HCT116 (cell line): ENCODE measurements at regions not wholly inside any gene's neighbourhood (a gene's known extent, or its start where the extent isn't known, plus 50 kb on each side); places are given as distances from the start of the nearest gene placed in this dataset.

Experiments used
- ATAC-seq: fragments of 200-7000 bp; cut with Tn5 transposase; 2 replicates; pipeline ENCODE4 v1.9.1; 2020; ENCODE audit warnings: mild to moderate bottlenecking, moderate library complexity
- BruUV-seq: library from RNA; stranded (reverse); fragments of 400-500 nt; replicated peaks from 2 replicates; lab custom pipeline; 2021; lab: Mats Ljungman, UMichigan
- CTCF ChIA-PET: fragments of 300-600 bp; sonication (Branson Sonifier 250); formaldehyde crosslinking; loops from one replicate; lab custom pipeline; 2021; ENCODE audit warnings: antibody characterized with exemption; lab: Charles Lee
- POLR2A ChIA-PET: fragments of 300-600, 350-600 bp; sonication (Branson Sonifier 250); formaldehyde crosslinking; loops from one replicate; lab custom pipeline; 2021; ENCODE audit warnings: antibody characterized with exemption; lab: Charles Lee
- RAD21 ChIA-PET, 2 experiments: fragments of 300-600 bp; sonication (Branson Sonifier 250); formaldehyde crosslinking; loops; one replicate each; lab custom pipeline; 2023; ENCODE audit warnings: low total read pairs in 2 of 2; ENCODE audit not compliant: uncharacterized antibody in 2 of 2, unreplicated experiment in 2 of 2, low non-redundant PET in 1 of 2; lab: Charles Lee
- DNase-seq: peaks from one replicate; pipeline ENCODE4 v3.0.0-alpha.2; 2010; ENCODE audit warnings: low read depth, low spot score
- H2AFZ ChIP-seq: fragments of 200-600 bp; shearing (Covaris generic), sonication (generic); 2 replicates; pipeline ENCODE4 v1.6.1; 2017; ENCODE audit warnings: low read depth, mixed run types, mixed read lengths, antibody characterized with exemption, low read length; ENCODE audit not compliant: poor library complexity, severe bottlenecking
- H3K27ac ChIP-seq: 2 replicates; pipeline ENCODE4 v1.5.1; 2012; ENCODE audit warnings: low read depth, low read length
- H3K27me3 ChIP-seq: fragments of 200-600 bp; sonication (generic); 2 replicates; pipeline ENCODE4 v1.6.1; 2016; ENCODE audit warnings: mixed run types, low read length, mixed read lengths; ENCODE audit not compliant: insufficient read depth
- H3K36me3 ChIP-seq, 2 experiments: fragments of 200-500 bp in 1 of 2; fragments of 200-600 bp in 1 of 2; sonication (Bioruptor generic) in 1 of 2; sonication (generic) in 1 of 2; 2 replicates each; pipeline versions ENCODE4 v1.5.1 to v1.6.1; 2014 to 2016; ENCODE audit warnings: low read length in 2 of 2, inconsistent platforms in 1 of 2, mixed read lengths in 1 of 2, mixed run types in 1 of 2; ENCODE audit not compliant: insufficient read depth in 2 of 2, control insufficient read depth in 1 of 2
- H3K4me1 ChIP-seq, 2 experiments: fragments of 200-600 bp in 1 of 2; sonication (generic) in 1 of 2; 2 replicates each; pipeline versions ENCODE4 v1.5.1 to v1.6.1; 2012 to 2017; ENCODE audit warnings: low read length in 2 of 2, inconsistent platforms in 1 of 2, mild to moderate bottlenecking in 1 of 2, mixed read lengths in 1 of 2, mixed run types in 1 of 2, moderate library complexity in 1 of 2; ENCODE audit not compliant: insufficient read depth in 2 of 2, control insufficient read depth in 1 of 2
- H3K4me2 ChIP-seq: fragments of 200-600 bp; sonication (generic); 2 replicates; pipeline ENCODE4 v1.6.1; 2017; ENCODE audit warnings: mixed run types, low read length, mixed read lengths
- H3K4me3 ChIP-seq, 2 experiments: fragments of 200-600 bp in 1 of 2; sonication (generic) in 1 of 2; replicated peaks in 1 of 2; 2 replicates each; pipeline ENCODE4 v1.5.1; 2011 to 2016; ENCODE audit warnings: low read length in 2 of 2, control low read depth in 1 of 2, low read depth in 1 of 2, mild to moderate bottlenecking in 1 of 2, mixed read lengths in 1 of 2, mixed run types in 1 of 2
- H3K79me2 ChIP-seq: fragments of 200-600 bp; sonication (generic); 2 replicates; pipeline ENCODE4 v1.6.1; 2017; ENCODE audit warnings: mild to moderate bottlenecking, mixed run types, low read length, moderate library complexity, mixed read lengths; ENCODE audit not compliant: insufficient read depth
- H3K9ac ChIP-seq: fragments of 200-600 bp; sonication (generic); 2 replicates; pipeline ENCODE4 v1.6.1; 2016; ENCODE audit warnings: low read length, mixed read lengths
- H3K9me2 ChIP-seq: fragments of 200-600 bp; sonication (generic), shearing (Covaris generic); 2 replicates; pipeline ENCODE4 v1.6.1; 2017; ENCODE audit warnings: mixed run types, mild to moderate bottlenecking, moderate library complexity; ENCODE audit not compliant: insufficient read depth
- H3K9me3 ChIP-seq, 2 experiments: fragments of 200-500 bp in 1 of 2; fragments of 200-600 bp in 1 of 2; sonication (Bioruptor generic) in 1 of 2; sonication (generic) in 1 of 2; 2 replicates each; pipeline ENCODE4 v1.6.1; 2014 to 2017; ENCODE audit warnings: low read length in 2 of 2, mixed read lengths in 2 of 2, inconsistent platforms in 1 of 2, low read depth in 1 of 2, mild to moderate bottlenecking in 1 of 2, mixed run types in 1 of 2, moderate library complexity in 1 of 2; ENCODE audit not compliant: control insufficient read depth in 1 of 2, insufficient read depth in 1 of 2
- H4K20me1 ChIP-seq: fragments of 200-600 bp; sonication (generic), shearing (Covaris generic); 2 replicates; pipeline ENCODE4 v1.6.1; 2017; ENCODE audit warnings: mixed run types, mild to moderate bottlenecking, moderate library complexity; ENCODE audit not compliant: insufficient read depth
- CBX3 ChIP-seq: IDR thresholded peaks from 2 replicates; pipeline ENCODE4 v1.6.1; 2012; ENCODE audit warnings: low read depth
- CEBPB ChIP-seq: IDR thresholded peaks from 2 replicates; pipeline ENCODE4 v1.6.1; 2012; ENCODE audit warnings: low read depth
- EGR1 ChIP-seq: IDR thresholded peaks from 2 replicates; pipeline ENCODE4 v1.6.1; 2012; ENCODE audit warnings: low read depth
- ELF1 ChIP-seq: IDR thresholded peaks from 2 replicates; pipeline ENCODE4 v1.6.1; 2012; ENCODE audit warnings: low read depth, borderline replicate concordance
- EZH2 ChIP-seq: fragments of 200-600 bp; sonication (generic); IDR thresholded peaks from 2 replicates; pipeline ENCODE4 v1.6.1; 2017; ENCODE audit warnings: antibody characterized with exemption, mixed run types
- EZH2phosphoT487 ChIP-seq: fragments of 200-600 bp; IDR thresholded peaks from 2 replicates; pipeline ENCODE4 v1.6.1; 2018; ENCODE audit warnings: antibody characterized with exemption, borderline replicate concordance
- JUND ChIP-seq: IDR thresholded peaks from 2 replicates; pipeline ENCODE4 v1.6.1; 2012
- MAX ChIP-seq: IDR thresholded peaks from 2 replicates; pipeline ENCODE4 v1.6.1; 2012
- POLR2A ChIP-seq: IDR thresholded peaks from 2 replicates; pipeline ENCODE4 v1.7.0; 2011; ENCODE audit warnings: borderline replicate concordance; ENCODE audit not compliant: insufficient read depth, insufficient read length; ENCODE audit errors: extremely low read depth
- POLR2AphosphoS5 ChIP-seq: IDR thresholded peaks from 2 replicates; pipeline ENCODE4 v1.6.1; 2011; ENCODE audit warnings: mild to moderate bottlenecking, low read depth, low read length, moderate library complexity
- RAD21 ChIP-seq: IDR thresholded peaks from 2 replicates; pipeline ENCODE4 v1.6.1; 2012; ENCODE audit warnings: low read depth, mild to moderate bottlenecking
- SP1 ChIP-seq: IDR thresholded peaks from 2 replicates; pipeline ENCODE4 v1.6.1; 2012; ENCODE audit warnings: low read depth
- SRF ChIP-seq: IDR thresholded peaks from 2 replicates; pipeline ENCODE4 v1.6.1; 2012; ENCODE audit warnings: low read depth
- TCF7L2 ChIP-seq: IDR thresholded peaks from 2 replicates; pipeline ENCODE4 v1.7.0; 2011; ENCODE audit warnings: borderline replicate concordance, inconsistent platforms; ENCODE audit not compliant: insufficient read depth, insufficient read length; ENCODE audit errors: extremely low read depth
- YY1 ChIP-seq: IDR thresholded peaks from 2 replicates; pipeline ENCODE4 v1.6.1; 2011; ENCODE audit warnings: low read length, low read depth, moderate library complexity, mild to moderate bottlenecking; ENCODE audit not compliant: insufficient replicate concordance; ENCODE audit errors: extremely low read depth
- ZBTB33 ChIP-seq: IDR thresholded peaks from 2 replicates; pipeline ENCODE4 v1.6.1; 2011; ENCODE audit warnings: mild to moderate bottlenecking, low read length, moderate library complexity; ENCODE audit not compliant: insufficient replicate concordance; ENCODE audit errors: extremely low read depth
- ZFX ChIP-seq: fragments of 450-650 bp; IDR thresholded peaks from 2 replicates; pipeline ENCODE4 v1.6.1; 2017
- ZNF274 ChIP-seq: fragments of 200-500 bp; sonication (Bioruptor generic); IDR thresholded peaks from 2 replicates; pipeline ENCODE4 v1.6.1; 2014; ENCODE audit warnings: mild to moderate bottlenecking, low read depth, low read length, inconsistent platforms
- intact Hi-C: fragments of 100-400 bp; cut with micrococcal nuclease; formaldehyde crosslinking; loops from 2 replicates; pipeline ENCODE4 v1.10.0; 2022
- TF ChIP-seq, protein P1 (sequence below): IDR thresholded peaks from 2 replicates; pipeline ENCODE4 v1.6.1; 2012; ENCODE audit warnings: low read depth
- TF ChIP-seq, protein P2 (sequence below): IDR thresholded peaks from 2 replicates; pipeline ENCODE4 v1.6.1; 2012

GRCh38 chr7:136278057-136278456 lies 300.9 kb upstream of the MTPN start:
- no peaks in the 10 kb centered on the region for H3K27me3 ChIP-seq
- BruUV-seq = no TSS peak
- no peak overlapping the region for H2AFZ ChIP-seq
- CTCF ChIA-PET = no interaction called here
- TF ChIP-seq RAD21 = no peak
- TF ChIP-seq SRF = no peak
- TF ChIP-seq ZFX = no peak
- TF ChIP-seq, protein P1, sequence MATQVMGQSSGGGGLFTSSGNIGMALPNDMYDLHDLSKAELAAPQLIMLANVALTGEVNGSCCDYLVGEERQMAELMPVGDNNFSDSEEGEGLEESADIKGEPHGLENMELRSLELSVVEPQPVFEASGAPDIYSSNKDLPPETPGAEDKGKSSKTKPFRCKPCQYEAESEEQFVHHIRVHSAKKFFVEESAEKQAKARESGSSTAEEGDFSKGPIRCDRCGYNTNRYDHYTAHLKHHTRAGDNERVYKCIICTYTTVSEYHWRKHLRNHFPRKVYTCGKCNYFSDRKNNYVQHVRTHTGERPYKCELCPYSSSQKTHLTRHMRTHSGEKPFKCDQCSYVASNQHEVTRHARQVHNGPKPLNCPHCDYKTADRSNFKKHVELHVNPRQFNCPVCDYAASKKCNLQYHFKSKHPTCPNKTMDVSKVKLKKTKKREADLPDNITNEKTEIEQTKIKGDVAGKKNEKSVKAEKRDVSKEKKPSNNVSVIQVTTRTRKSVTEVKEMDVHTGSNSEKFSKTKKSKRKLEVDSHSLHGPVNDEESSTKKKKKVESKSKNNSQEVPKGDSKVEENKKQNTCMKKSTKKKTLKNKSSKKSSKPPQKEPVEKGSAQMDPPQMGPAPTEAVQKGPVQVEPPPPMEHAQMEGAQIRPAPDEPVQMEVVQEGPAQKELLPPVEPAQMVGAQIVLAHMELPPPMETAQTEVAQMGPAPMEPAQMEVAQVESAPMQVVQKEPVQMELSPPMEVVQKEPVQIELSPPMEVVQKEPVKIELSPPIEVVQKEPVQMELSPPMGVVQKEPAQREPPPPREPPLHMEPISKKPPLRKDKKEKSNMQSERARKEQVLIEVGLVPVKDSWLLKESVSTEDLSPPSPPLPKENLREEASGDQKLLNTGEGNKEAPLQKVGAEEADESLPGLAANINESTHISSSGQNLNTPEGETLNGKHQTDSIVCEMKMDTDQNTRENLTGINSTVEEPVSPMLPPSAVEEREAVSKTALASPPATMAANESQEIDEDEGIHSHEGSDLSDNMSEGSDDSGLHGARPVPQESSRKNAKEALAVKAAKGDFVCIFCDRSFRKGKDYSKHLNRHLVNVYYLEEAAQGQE = no peak
- TF ChIP-seq MAX = no peak
- no peak for TF ChIP-seq TCF7L2
- no peak for TF ChIP-seq ZBTB33
- no peak for TF ChIP-seq POLR2AphosphoS5
- TF ChIP-seq SP1 = no peak
- TF ChIP-seq ZNF274 = no peak
- TF ChIP-seq POLR2A = no peak
- TF ChIP-seq EGR1 = no peak
- no peak for TF ChIP-seq EZH2phosphoT487
- no peak for TF ChIP-seq EZH2
- TF ChIP-seq CBX3 = no peak
- no peak for TF ChIP-seq JUND
- TF ChIP-seq YY1 = no peak
- TF ChIP-seq CEBPB = no peak
- no peak for TF ChIP-seq ELF1
- TF ChIP-seq, protein P2, sequence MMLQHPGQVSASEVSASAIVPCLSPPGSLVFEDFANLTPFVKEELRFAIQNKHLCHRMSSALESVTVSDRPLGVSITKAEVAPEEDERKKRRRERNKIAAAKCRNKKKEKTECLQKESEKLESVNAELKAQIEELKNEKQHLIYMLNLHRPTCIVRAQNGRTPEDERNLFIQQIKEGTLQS = no peak
- no peak for ATAC-seq
- no peaks in the 10 kb centered on the region for H4K20me1 ChIP-seq
- no peaks in the 10 kb centered on the region for H3K36me3 ChIP-seq
- H3K9ac ChIP-seq = no peak overlapping the region
- H3K9me2 ChIP-seq = no peaks in the 10 kb centered on the region
- no peaks in the 10 kb centered on the region for H3K79me2 ChIP-seq
- no peaks in the 10 kb centered on the region for H3K4me1 ChIP-seq
- no peak for DNase-seq
- RAD21 ChIA-PET = no interaction called here
- no peak overlapping the region for H3K4me3 ChIP-seq
- intact Hi-C loops = no loop called here
- POLR2A ChIA-PET = no interaction called here
- H3K9me3 ChIP-seq = no peaks in the 10 kb centered on the region
- no peak overlapping the region for H3K4me2 ChIP-seq
- no peak overlapping the region for H3K27ac ChIP-seq
